ENCODE measurements at regions not wholly inside any gene's neighbourhood (a gene's known extent, or its start where the extent isn't known, plus 50 kb on each side); places are given as distances from the start of the nearest gene placed in this dataset.

DNA sequence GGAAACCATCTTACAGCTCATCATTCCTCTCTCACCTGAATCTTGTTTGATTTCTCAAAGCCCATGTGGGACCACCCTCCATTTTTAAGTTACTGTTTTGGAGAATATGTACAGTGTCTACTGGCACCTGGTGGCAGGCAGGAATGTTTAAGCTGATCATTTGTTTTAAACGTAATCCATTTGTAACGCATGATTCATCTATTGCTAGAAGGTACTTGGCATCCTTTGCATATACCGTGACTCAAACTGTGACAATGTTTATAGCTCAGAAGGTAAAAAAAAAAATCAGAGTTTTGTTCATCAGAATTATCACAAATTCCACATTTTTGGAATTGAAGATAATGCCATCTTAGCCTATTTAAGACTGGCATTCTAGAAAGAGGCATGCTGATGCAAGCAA lies 1007.5 kb upstream of the EEF2KMT start:
- DNase-seq = no peak

DNA sequence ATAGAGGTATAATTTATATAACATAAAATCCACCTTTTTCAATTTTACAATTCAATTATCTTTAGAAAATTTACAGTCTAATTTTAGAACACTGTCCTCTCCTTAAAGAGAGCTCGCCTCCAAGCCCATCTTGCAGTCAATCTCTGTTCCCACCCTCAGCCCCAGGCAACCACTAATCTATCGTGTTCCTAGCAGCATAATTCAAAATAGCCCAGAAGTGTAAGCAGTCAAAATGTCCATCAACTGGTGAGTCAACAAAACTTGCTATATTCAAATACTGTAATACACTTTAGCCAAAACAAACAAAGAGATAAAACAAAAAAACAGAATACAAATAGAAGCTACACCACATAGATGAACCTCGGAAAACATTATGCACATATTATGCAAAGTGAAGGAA lies 1006.8 kb upstream of the EEF2KMT start:
- DNase-seq = no peak

- no peak for DNase-seq
These were observed 1006.0 kb upstream of the EEF2KMT start for GRCh38 chr16:6103561-6103960.

GRCh38 chr16:6099102-6099501 lies 1001.5 kb upstream of the EEF2KMT start:
- no peak for DNase-seq

GRCh38 chr16:6096931-6097670 lies 999.5 kb upstream of the EEF2KMT start:
- DNase-seq = no peak

GRCh38 chr16:6095414-6095813 lies 997.8 kb upstream of the EEF2KMT start:
- no peak for DNase-seq

- no peak for DNase-seq
These were observed 993.4 kb upstream of the EEF2KMT start for GRCh38 chr16:6091021-6091420.

GRCh38 chr16:6081320-6081976 lies 983.9 kb upstream of the EEF2KMT start:
- DNase-seq = no peak

DNA sequence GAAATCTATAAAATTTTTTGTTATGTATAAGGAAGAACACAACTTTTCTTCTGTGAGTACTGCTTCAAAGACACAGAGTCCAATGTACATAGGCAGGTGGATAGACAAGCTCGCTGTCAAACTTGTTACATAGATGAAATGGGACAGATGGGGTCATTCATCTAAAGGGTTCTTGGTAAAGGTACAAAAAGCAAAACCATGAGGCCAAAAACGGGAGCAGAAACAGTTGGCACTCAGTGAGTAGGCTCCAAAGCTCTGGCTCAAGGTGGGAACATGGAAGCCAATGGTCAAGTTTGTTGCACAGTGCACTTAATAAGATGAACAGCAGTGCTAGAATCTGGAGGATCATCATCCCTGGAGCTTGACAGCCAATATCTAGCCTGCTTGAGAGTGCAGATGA lies 979.0 kb upstream of the EEF2KMT start:
- DNase-seq = no peak

DNA sequence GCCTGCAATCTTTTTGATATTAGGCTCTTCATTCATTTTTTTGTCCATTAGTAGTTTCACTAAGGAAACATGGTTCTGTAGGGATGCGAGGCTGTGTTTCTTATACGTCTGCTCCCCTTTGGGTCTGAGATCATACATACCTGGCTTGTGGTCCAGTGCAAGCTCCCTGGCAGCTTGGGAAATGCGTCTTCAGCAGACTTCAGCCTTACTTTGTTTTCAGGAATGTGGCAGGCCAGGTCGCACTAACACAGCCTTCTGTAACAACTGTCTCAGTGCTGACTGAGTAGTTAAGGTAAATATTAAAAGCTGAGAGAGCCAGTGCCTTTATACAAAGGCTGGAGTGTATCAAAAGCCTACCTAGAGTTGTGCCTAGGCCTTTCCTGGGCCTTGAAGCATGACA lies 970.5 kb upstream of the EEF2KMT start:
- no peak for DNase-seq

DNA sequence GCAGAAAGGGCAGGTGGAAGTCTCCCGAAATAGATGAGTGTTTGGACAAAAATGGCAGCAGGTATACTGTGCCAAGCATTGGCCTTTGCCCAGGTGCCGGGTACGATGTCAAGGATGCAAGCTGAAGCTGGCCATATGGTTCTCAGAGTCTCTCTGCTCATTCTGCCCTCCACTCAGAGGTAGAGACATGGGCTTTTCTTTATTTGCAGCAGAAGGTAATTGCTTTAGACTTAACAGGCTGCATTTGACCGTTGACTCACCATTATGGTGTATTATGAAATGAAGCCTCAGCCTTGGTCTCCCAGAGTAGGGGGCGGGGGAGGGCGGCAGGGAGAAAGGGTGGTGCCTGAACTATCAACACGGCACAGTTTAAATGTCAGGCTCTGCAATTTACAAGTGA lies 969.1 kb upstream of the EEF2KMT start:
- DNase-seq = no peak

- no peak for DNase-seq
These were observed 965.9 kb upstream of the EEF2KMT start for GRCh38 chr16:6063526-6063925.

DNA sequence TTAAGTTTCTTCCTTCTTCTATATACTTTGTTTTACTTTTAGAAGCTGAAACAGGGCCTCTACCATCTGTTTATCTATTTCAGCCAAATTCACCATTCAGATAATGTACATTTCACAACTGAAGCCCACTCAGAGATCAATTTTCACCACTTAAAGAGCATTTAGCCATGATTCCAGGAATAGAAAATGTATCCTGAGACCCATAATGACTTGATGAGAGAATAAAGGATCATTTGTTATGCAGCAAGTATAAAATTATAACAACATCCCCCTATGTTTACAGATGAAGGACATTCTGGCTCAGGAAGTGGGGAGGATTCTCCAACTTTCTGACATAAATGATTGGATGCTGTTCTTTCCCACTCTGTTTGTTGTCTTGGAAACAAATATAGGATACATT lies 962.1 kb upstream of the EEF2KMT start:
- DNase-seq = no peak

DNA sequence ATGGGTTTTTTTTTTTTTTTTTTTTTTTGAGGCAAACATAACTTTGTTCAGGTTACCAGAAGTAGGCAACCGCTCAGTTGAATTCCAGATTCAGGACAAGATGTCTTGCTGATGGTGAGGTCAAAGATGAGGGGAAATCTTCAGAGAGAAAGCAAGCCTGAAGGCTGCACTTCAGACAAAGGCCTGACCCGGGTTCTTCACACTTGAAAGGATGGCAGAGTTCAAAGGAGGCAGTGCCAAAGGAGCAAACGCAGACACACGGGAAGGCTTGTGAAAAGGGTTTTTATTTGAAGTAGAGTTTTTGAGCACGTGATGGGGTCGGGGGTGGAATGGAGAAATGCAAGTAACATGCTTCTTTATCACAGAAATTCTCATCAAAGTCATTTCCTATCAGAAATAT lies 960.2 kb upstream of the EEF2KMT start:
- DNase-seq = no peak

DNA sequence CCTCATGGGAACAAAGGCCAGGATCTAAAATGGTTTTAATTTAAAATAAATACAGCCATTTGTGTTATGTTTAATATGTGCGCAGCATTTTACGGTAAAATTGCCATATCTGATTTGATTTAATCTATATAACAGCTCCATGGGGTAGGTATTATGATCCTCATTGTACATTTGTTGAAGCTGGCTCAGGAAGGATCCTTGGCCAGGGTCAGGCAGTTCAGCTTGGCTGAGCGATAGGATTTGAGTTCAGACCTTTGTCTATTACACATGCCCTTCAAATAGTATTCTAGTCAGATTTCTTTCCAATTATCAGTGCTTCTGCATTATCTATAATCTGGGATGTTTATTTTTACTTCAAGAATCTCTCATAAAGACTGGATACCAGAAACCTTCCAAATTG lies 950.4 kb upstream of the EEF2KMT start:
- no peak for DNase-seq

GRCh38 chr16:6047325-6047724 lies 949.7 kb upstream of the EEF2KMT start:
- no peak for DNase-seq

DNA sequence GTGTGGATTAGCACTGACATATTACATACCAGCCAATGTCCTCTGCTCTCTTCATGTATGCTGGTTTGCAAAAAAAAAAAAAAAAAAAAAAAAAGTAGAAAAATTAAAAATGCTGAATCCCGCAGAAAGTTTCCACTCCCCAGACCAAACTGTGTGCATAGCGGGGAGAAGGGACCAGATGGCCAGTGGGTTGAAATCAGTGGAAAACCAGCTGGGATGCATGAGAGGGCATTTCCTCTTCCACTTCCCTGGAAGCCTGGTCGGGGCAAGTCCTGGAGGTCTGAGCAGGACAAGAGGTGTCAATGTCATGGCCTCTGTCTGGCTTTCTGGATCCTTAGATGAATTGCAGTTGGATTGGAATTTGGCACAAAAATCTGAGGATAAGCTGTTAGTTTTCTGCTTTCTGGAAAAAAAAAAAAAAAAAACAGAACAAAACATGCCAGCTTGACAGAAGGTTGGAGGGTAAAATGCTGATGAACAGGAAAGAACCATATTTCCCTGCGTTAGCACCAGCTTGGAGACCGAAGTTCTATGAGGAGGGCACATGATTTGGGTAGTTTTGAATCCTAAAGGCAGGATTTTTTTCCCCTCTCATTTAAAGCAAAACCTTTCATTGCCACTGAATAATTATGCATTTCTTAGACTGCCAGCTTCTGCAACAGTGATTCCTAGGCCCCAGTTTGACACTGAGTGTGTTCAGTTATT lies 941.5 kb upstream of the EEF2KMT start:
- no peak for DNase-seq

DNA sequence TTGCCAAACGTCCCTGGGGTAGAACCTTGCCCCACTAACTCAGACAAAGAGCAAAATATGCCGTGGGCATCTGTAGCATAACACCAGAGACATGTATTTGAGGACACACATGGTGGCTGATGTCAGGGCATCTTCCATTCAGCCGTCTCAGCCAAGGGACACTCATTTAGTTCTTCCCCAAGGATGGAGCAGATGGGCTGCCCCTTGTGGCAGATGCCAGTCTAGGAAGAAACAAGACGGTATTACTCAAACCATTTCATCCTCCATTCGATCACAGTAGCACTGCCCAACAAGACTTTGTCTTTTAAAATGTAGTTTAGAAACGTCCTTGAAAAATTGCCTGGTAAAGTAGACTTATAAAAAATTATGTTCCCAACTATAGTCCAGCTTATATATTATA lies 937.6 kb upstream of the EEF2KMT start:
- DNase-seq = no peak

- no peak for DNase-seq
These were observed 936.9 kb upstream of the EEF2KMT start for GRCh38 chr16:6034511-6034910.

DNA sequence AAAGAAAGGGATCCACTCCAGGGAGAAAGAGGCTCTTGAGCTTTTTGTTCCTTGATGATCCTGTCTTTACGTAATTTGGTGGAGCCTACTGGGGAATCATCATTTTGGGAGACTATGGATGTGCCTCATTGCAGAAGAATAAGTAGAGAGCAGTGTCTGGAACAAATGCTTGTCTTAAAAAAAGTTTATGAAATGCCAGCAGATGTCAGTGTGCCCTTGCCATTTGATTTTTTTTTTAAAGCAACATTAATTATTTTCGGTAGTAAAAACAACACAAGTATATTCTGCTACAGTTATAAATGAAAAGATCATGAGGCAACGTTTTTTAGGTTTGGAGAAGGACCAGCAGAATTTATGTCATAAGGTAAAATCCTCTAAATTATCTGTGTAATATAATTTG lies 934.8 kb upstream of the EEF2KMT start:
- DNase-seq = no peak

- DNase-seq = no peak
These were observed 934.0 kb upstream of the EEF2KMT start for GRCh38 chr16:6031567-6031966.

- no peak for DNase-seq
These were observed 933.5 kb upstream of the EEF2KMT start for GRCh38 chr16:6031102-6031501.

DNA sequence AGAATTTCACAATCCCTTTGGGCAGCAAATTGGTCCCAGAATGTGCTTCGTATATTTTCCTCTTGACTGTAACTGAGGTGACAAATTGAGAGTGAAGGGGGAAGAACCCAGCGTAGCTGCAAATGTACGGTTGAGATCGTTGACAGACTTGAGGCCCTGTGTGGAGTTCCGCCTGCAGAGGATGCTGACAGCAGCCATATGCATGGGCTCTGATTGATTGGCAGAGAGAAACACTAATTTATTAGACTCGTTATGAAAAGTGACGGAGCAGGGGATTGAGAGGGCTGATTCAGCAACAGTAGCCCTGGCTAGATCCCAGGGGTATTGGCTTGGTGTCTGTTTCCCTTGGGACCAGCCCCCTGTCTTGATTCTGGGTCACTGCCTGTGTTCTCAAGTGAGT lies 930.1 kb upstream of the EEF2KMT start:
- DNase-seq = no peak

DNA sequence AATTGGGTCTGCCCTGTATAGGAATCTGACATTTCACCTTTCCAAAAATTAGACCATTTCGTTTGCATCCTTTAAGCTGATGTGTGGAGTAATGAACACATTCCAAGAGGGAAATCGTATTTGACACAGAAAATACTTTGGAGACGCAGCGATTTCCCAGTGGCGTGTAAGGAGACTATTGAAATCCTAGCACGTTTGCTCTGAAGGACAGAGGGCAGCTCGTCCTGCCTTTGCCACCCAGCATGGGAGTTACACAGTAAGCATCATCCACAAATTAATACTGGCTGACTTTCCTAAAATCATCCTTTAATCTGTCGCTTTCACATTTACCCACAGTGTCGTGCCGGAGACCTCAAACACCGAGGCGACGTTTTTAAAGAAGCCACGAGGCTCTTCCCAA lies 925.9 kb upstream of the EEF2KMT start:
- DNase-seq = no peak

Measured in stimulated activated CD4-positive, alpha-beta T cell treated with anti-CD3 and anti-CD28 coated beads, Interleukin-4, amount 100 ng/mL, for 4 hours (primary cell).